Liver (tissue), 8 donors: ENCODE measurements at regions not wholly inside any gene's neighbourhood (a gene's known extent, or its start where the extent isn't known, plus 50 kb on each side); places are given as distances from the start of the nearest gene placed in this dataset.

ENCODE experiments used
- DNase-seq: peaks from one replicate; pipeline ENCODE4 v3.0.0-alpha.2; 2017; ENCODE audit warnings: low spot score
- H3K27ac ChIP-seq, 2 donors: one replicate each; pipeline ENCODE4 v1.7.0; 2013; ENCODE audit warnings: inconsistent platforms in 2 of 2, low read length in 2 of 2, control low read depth in 1 of 2, low read depth in 1 of 2, mild to moderate bottlenecking in 1 of 2
- H3K27me3 ChIP-seq, 4 donors: one replicate each; pipeline versions ENCODE4 v1.6.1 to v1.7.0; 2013; ENCODE audit warnings: low read length in 3 of 4, inconsistent platforms in 1 of 4, mild to moderate bottlenecking in 1 of 4, moderate library complexity in 1 of 4; ENCODE audit not compliant: control insufficient read depth in 4 of 4, insufficient read depth in 4 of 4
- H3K36me3 ChIP-seq, 4 donors: one replicate each; pipeline versions ENCODE4 v1.6.1 to v1.7.0; 2013; ENCODE audit warnings: low read length in 3 of 4, mild to moderate bottlenecking in 3 of 4, low read depth in 1 of 4, moderate library complexity in 1 of 4; ENCODE audit not compliant: control insufficient read depth in 4 of 4, insufficient read depth in 3 of 4
- H3K4me1 ChIP-seq, 4 donors: one replicate each; pipeline versions ENCODE4 v1.6.1 to v1.7.0; 2013; ENCODE audit warnings: low read length in 3 of 4, mild to moderate bottlenecking in 3 of 4, moderate library complexity in 1 of 4; ENCODE audit not compliant: control insufficient read depth in 4 of 4, insufficient read depth in 4 of 4
- H3K4me3 ChIP-seq, 3 donors: one replicate each; pipeline versions ENCODE4 v1.6.1 to v1.7.0; 2013; ENCODE audit warnings: low read length in 3 of 3, control low read depth in 1 of 3, low read depth in 1 of 3, mild to moderate bottlenecking in 1 of 3
- H3K9ac ChIP-seq, 2 donors: one replicate each; pipeline ENCODE4 v1.7.0; 2013; ENCODE audit warnings: low read length in 2 of 2, mild to moderate bottlenecking in 2 of 2, moderate library complexity in 2 of 2, control low read depth in 1 of 2, low read depth in 1 of 2
- H3K9me3 ChIP-seq, 4 donors: one replicate each; pipeline versions ENCODE4 v1.6.1 to v1.7.0; 2013; ENCODE audit warnings: low read length in 3 of 4; ENCODE audit not compliant: control insufficient read depth in 4 of 4
- ATF3 ChIP-seq: IDR thresholded peaks from 2 replicates; pipeline ENCODE4 v1.6.1; 2016; ENCODE audit warnings: antibody characterized with exemption
- CTCF ChIP-seq: fragments of 150-350 bp; IDR thresholded peaks from 2 replicates; pipeline ENCODE4 v1.5.1; 2017; ENCODE audit warnings: improper control_type of control experiment, low read depth, low read length; ENCODE audit not compliant: missing input control
- EGR1 ChIP-seq, 2 donors: IDR thresholded peaks; 2 replicates each; pipeline ENCODE4 v1.6.1; 2016 to 2018; ENCODE audit warnings: antibody characterized with exemption in 2 of 2, low read depth in 2 of 2
- FOXA1 ChIP-seq: IDR thresholded peaks from 2 replicates; pipeline ENCODE4 v1.6.1; 2016; ENCODE audit warnings: antibody characterized with exemption
- FOXA2 ChIP-seq: IDR thresholded peaks from 2 replicates; pipeline ENCODE4 v1.6.1; 2016; ENCODE audit warnings: antibody characterized with exemption
- GABPA ChIP-seq, 2 donors: IDR thresholded peaks in 1 of 2; conservative IDR thresholded peaks in 1 of 2; 2 replicates each; pipeline ENCODE4 v1.6.1; 2016; ENCODE audit warnings: antibody characterized with exemption in 2 of 2, mild to moderate bottlenecking in 1 of 2, moderate library complexity in 1 of 2
- HNF4G ChIP-seq: IDR thresholded peaks from 2 replicates; pipeline ENCODE4 v1.6.1; 2016; ENCODE audit warnings: antibody characterized with exemption
- MAX ChIP-seq: IDR thresholded peaks from 2 replicates; pipeline ENCODE4 v1.6.1; 2016; ENCODE audit warnings: antibody characterized with exemption
- NR2F2 ChIP-seq: IDR thresholded peaks from 2 replicates; pipeline ENCODE4 v1.6.1; 2016; ENCODE audit warnings: antibody characterized with exemption
- REST ChIP-seq: IDR thresholded peaks from 2 replicates; pipeline ENCODE4 v1.6.1; 2016; ENCODE audit warnings: antibody characterized with exemption, mild to moderate bottlenecking
- SP1 ChIP-seq: IDR thresholded peaks from 2 replicates; pipeline ENCODE4 v1.6.1; 2018; ENCODE audit warnings: antibody characterized with exemption, mild to moderate bottlenecking
- TAF1 ChIP-seq: conservative IDR thresholded peaks from 2 replicates; pipeline ENCODE4 v1.6.1; 2016; ENCODE audit warnings: antibody characterized with exemption, mild to moderate bottlenecking
- YY1 ChIP-seq: IDR thresholded peaks from 2 replicates; pipeline ENCODE4 v1.6.1; 2016; ENCODE audit warnings: antibody characterized with exemption, mild to moderate bottlenecking
- ZBTB33 ChIP-seq: IDR thresholded peaks from 2 replicates; pipeline ENCODE4 v1.6.1; 2016; ENCODE audit warnings: antibody characterized with exemption
- WGBS: extraction: QIAGEN DNeasy Blood & Tissue Kit; methylation state at CpG from one replicate; pipeline ENCODE4 v1.1.7; 2013; 5-methylcytosine and 5-hydroxymethylcytosine counted together
- donor health status: healthy.
- donor health status: healthy.
- donor health status: healthy.
- donor health status: healthy.
- donor health status: healthy.

GRCh38 chr13:111467111-111467890 lies 146.9 kb downstream of the TEX29 start:
- H3K36me3 ChIP-seq = no peaks in the 10 kb centered on the region
- 79% methylated on average over 7 of the region's 7 CpGs for WGBS
- no peak overlapping the region for H3K9ac ChIP-seq
- peaks cover 0 to 2% (median 0%) of the 10 kb centered on the region in 4 donors for H3K27me3 ChIP-seq
- no peak overlapping the region for H3K4me3 ChIP-seq
- TF ChIP-seq REST (no peak), ZBTB33 (no peak), CTCF (no peak), FOXA1 (no peak), SP1 (no peak), HNF4G (no peak), MAX (no peak), GABPA (IDR thresholded peaks at IDR 0.05 in 1 of 2, conservative IDR thresholded peaks at IDR 0.05 in 1 of 2) (no peak), NR2F2 (no peak), FOXA2 (no peak), YY1 (no peak), TAF1 (no peak), ATF3 (no peak), EGR1 (IDR thresholded peaks at IDR 0.05; ENCODE audit: low read depth in 2 of 2) (no peak)
- H3K9me3 ChIP-seq = no peaks in the 10 kb centered on the region
- H3K27ac ChIP-seq = no peak overlapping the region
- H3K4me1 ChIP-seq = no peaks in the 10 kb centered on the region
- no peak for DNase-seq
